ENCODE measurements at regions not wholly inside any gene's neighbourhood (a gene's known extent, or its start where the extent isn't known, plus 50 kb on each side); places are given as distances from the start of the nearest gene placed in this dataset.

GRCh38 chr2:8489221-8489620 is 192.6 kb upstream of the ID2 start:
- TF ChIP-seq, protein P1, sequence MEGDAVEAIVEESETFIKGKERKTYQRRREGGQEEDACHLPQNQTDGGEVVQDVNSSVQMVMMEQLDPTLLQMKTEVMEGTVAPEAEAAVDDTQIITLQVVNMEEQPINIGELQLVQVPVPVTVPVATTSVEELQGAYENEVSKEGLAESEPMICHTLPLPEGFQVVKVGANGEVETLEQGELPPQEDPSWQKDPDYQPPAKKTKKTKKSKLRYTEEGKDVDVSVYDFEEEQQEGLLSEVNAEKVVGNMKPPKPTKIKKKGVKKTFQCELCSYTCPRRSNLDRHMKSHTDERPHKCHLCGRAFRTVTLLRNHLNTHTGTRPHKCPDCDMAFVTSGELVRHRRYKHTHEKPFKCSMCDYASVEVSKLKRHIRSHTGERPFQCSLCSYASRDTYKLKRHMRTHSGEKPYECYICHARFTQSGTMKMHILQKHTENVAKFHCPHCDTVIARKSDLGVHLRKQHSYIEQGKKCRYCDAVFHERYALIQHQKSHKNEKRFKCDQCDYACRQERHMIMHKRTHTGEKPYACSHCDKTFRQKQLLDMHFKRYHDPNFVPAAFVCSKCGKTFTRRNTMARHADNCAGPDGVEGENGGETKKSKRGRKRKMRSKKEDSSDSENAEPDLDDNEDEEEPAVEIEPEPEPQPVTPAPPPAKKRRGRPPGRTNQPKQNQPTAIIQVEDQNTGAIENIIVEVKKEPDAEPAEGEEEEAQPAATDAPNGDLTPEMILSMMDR (IDR thresholded peaks at IDR 0.05) = no peak
- no peak for TF ChIP-seq POLR2AphosphoS5 (IDR thresholded peaks at IDR 0.05)
- TF ChIP-seq POLR2A (IDR thresholded peaks at IDR 0.05; ENCODE audit: low read depth) = no peak

Measured in esophagus muscularis mucosa (tissue), 3 donors.